ENCODE measurements at regions not wholly inside any gene's neighbourhood (a gene's known extent, or its start where the extent isn't known, plus 50 kb on each side); places are given as distances from the start of the nearest gene placed in this dataset.

GRCh38 chr5:30959238-30959637 is 234.2 kb upstream of the CDH6 start:
- DNase-seq (ENCODE audit: low spot score), result no peak
- Histone ChIP-seq H3K36me3 (no peaks in the 10 kb centered on the region), H3K27me3 (no peaks in the 10 kb centered on the region), H3K4me3 (no peak overlapping the region), H3K27ac (no peak overlapping the region), H3K9me3 (no peaks in the 10 kb centered on the region), H3K4me1 (no peaks in the 10 kb centered on the region)
- TF ChIP-seq CTCF (IDR thresholded peaks at IDR 0.05), result no peak

- TF ChIP-seq CTCF (IDR thresholded peaks at IDR 0.05), result no peak
- Histone ChIP-seq H3K27me3 (no peaks in the 10 kb centered on the region), H3K4me3 (no peak overlapping the region), H3K4me1 (no peaks in the 10 kb centered on the region), H3K36me3 (no peaks in the 10 kb centered on the region), H3K9me3 (no peaks in the 10 kb centered on the region), H3K27ac (no peak overlapping the region)
- no peak for DNase-seq (ENCODE audit: low spot score)
Measured at GRCh38 chr5:30957591-30957990, 235.9 kb upstream of the CDH6 start.

GRCh38 chr5:30956251-30956650 is 237.2 kb upstream of the CDH6 start:
- no peak for DNase-seq (ENCODE audit: low spot score)
- no peak overlapping the region for H3K4me3 ChIP-seq
- TF ChIP-seq CTCF (IDR thresholded peaks at IDR 0.05), result no peak

GRCh38 chr5:30937070-30937469 is 256.4 kb upstream of the CDH6 start:
- Histone ChIP-seq H3K4me1 (no peaks in the 10 kb centered on the region), H3K4me3 (no peak overlapping the region), H3K36me3 (no peaks in the 10 kb centered on the region), H3K27ac (no peak overlapping the region), H3K9me3 (no peaks in the 10 kb centered on the region), H3K27me3 (no peaks in the 10 kb centered on the region)
- DNase-seq (ENCODE audit: low spot score), result no peak
- no peak for TF ChIP-seq CTCF (IDR thresholded peaks at IDR 0.05)

More at GRCh38 chr5:30956251-30956650, 237.2 kb upstream of the CDH6 start:
- Histone ChIP-seq H3K4me1 (no peaks in the 10 kb centered on the region), H3K27me3 (no peaks in the 10 kb centered on the region), H3K9me3 (no peaks in the 10 kb centered on the region), H3K36me3 (no peaks in the 10 kb centered on the region), H3K27ac (no peak overlapping the region)

- no peaks in the 10 kb centered on the region for H3K9me3 ChIP-seq
- H3K4me3 ChIP-seq, result no peak overlapping the region
- DNase-seq (ENCODE audit: low spot score), result no peak
- no peaks in the 10 kb centered on the region for H3K36me3 ChIP-seq
- TF ChIP-seq CTCF (IDR thresholded peaks at IDR 0.05), result no peak
- H3K27ac ChIP-seq, result no peak overlapping the region
- no peaks in the 10 kb centered on the region for H3K27me3 ChIP-seq
- H3K4me1 ChIP-seq, result no peaks in the 10 kb centered on the region
Measured at GRCh38 chr5:30933599-30933998, 259.9 kb upstream of the CDH6 start.

DNA sequence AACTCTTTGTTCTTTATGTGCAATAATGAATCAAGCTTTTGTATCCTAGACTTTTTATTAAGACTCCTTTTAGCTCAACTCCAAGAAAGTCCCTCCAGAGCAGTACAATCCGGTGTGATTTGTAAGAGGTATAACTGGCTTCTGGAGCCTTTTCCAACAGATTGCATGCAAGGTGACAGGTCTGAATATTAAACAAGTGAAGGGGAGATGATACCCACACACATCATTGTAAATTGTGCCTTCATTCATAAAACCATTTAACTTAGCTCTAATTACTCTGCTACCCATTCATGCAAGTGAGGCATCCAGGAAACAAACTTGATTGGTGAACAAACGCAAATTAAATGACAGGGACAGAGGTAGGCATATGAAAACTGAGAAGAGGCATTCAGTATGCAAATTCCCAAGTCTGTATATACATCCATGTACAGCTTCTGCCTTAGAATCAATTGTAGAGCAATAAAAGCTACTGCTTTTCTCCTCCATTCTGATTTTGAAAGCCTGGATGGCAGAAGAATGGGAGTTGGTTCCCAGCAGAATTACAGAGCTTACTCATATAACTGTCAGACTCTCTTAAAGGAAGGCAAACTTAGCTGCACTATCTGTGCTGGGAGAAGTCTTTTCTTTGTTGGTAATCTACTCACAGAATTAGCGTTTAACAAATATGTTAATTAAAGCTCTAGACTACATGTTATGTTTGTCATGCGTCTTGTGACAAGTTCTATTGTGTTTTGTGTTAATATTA is 261.0 kb upstream of the CDH6 start:
- Histone ChIP-seq H3K36me3 (no peaks in the 10 kb centered on the region), H3K4me1 (no peaks in the 10 kb centered on the region), H3K4me3 (no peak overlapping the region), H3K9me3 (no peaks in the 10 kb centered on the region), H3K27ac (no peak overlapping the region), H3K27me3 (no peaks in the 10 kb centered on the region)
- no peak for DNase-seq (ENCODE audit: low spot score)
- TF ChIP-seq CTCF (IDR thresholded peaks at IDR 0.05), result no peak
